ENCODE measurements at regions not wholly inside any gene's neighbourhood (a gene's known extent, or its start where the extent isn't known, plus 50 kb on each side); places are given as distances from the start of the nearest gene placed in this dataset.
"Not testable (repeated sequence)": the region's sequence is repeated elsewhere in the genome, so short reads cannot be mapped to it uniquely, and the experiment has no call there.

- H3K4me3 Mint-ChIP-seq: no peak overlapping the region
- peak overlapping the region in 1 of 6 donors; percentile 49 for H3K27ac Mint-ChIP-seq
- H3K36me3 Mint-ChIP-seq: no peaks in the 10 kb centered on the region
- no peak for ATAC-seq (ENCODE audit: low read depth in 2 of 2)
- no peak for DNase-seq
- peaks cover 0 to 2% (median 0%) of the 10 kb centered on the region in 7 donors for H3K9me3 Mint-ChIP-seq
- peaks cover 25 to 38% (median 33%) of the 10 kb centered on the region in 3 donors for H3K27me3 Mint-ChIP-seq
- H3K4me1 Mint-ChIP-seq: no peaks in the 10 kb centered on the region
These were observed 144.1 kb upstream of the NOCT start for GRCh38 chr4:138871555-138871875.

GRCh38 chr4:138870737-138871554 lies 144.6 kb upstream of the NOCT start:
- H3K9me3 Mint-ChIP-seq: peaks cover 0 to 2% (median 0%) of the 10 kb centered on the region in 7 donors
- H3K36me3 Mint-ChIP-seq: no peaks in the 10 kb centered on the region
- H3K27ac Mint-ChIP-seq: peak overlapping the region in 1 of 6 donors; percentile 49
- ATAC-seq (ENCODE audit: low read depth in 2 of 2) (peak; percentile 25 to 36), DNase-seq (peak; percentile 38)
- no peak overlapping the region for H3K4me3 Mint-ChIP-seq
- H3K27me3 Mint-ChIP-seq: peaks cover 25 to 32% (median 28%) of the 10 kb centered on the region in 3 donors
- no peaks in the 10 kb centered on the region for H3K4me1 Mint-ChIP-seq

GRCh38 chr4:138869631-138870030 lies 145.9 kb upstream of the NOCT start:
- no peak overlapping the region for H3K4me3 Mint-ChIP-seq
- peaks cover 0 to 2% (median 0%) of the 10 kb centered on the region in 7 donors for H3K9me3 Mint-ChIP-seq
- DNase-seq: no peak
- H3K27ac Mint-ChIP-seq: no peak overlapping the region
- no peaks in the 10 kb centered on the region for H3K36me3 Mint-ChIP-seq
- no peaks in the 10 kb centered on the region for H3K4me1 Mint-ChIP-seq
- peaks cover 16 to 20% (median 19%) of the 10 kb centered on the region in 3 donors for H3K27me3 Mint-ChIP-seq
- no peak for ATAC-seq (ENCODE audit: low read depth in 2 of 2)

- Mint-ChIP-seq H3K27ac (no peak overlapping the region), H3K4me3 (no peak overlapping the region), H3K9me3 (no peaks in the 10 kb centered on the region), H3K4me1 (no peaks in the 10 kb centered on the region), H3K27me3 (peaks cover 12 to 20% (median 15%) of the 10 kb centered on the region in 3 donors), H3K36me3 (no peaks in the 10 kb centered on the region)
- ATAC-seq (ENCODE audit: low read depth in 2 of 2) (no peak), DNase-seq (no peak)
These were observed 146.4 kb upstream of the NOCT start for GRCh38 chr4:138869165-138869564.

GRCh38 chr4:138868562-138868961 lies 147.0 kb upstream of the NOCT start:
- Mint-ChIP-seq H3K27ac (no peak overlapping the region), H3K9me3 (no peaks in the 10 kb centered on the region), H3K4me1 (no peaks in the 10 kb centered on the region), H3K27me3 (peaks cover 7 to 20% (median 10%) of the 10 kb centered on the region in 3 donors), H3K4me3 (no peak overlapping the region), H3K36me3 (no peaks in the 10 kb centered on the region)
- DNase-seq: no peak
- ATAC-seq (ENCODE audit: low read depth in 2 of 2): no peak

- no peak for DNase-seq
- no peak for ATAC-seq (ENCODE audit: low read depth in 2 of 2)
These were observed 148.2 kb upstream of the NOCT start for GRCh38 chr4:138867404-138867803.

GRCh38 chr4:138866314-138866713 lies 149.3 kb upstream of the NOCT start:
- no peak for DNase-seq
- ATAC-seq (ENCODE audit: low read depth in 2 of 2): no peak
- peaks cover 9 to 23% (median 10%) of the 10 kb centered on the region in 3 donors for H3K27me3 Mint-ChIP-seq
- no peak overlapping the region for H3K4me3 Mint-ChIP-seq
- H3K9me3 Mint-ChIP-seq: no peaks in the 10 kb centered on the region
- H3K36me3 Mint-ChIP-seq: no peaks in the 10 kb centered on the region
- H3K27ac Mint-ChIP-seq: no peak overlapping the region
- H3K4me1 Mint-ChIP-seq: no peaks in the 10 kb centered on the region

More at GRCh38 chr4:138867404-138867803, 148.2 kb upstream of the NOCT start:
- Mint-ChIP-seq H3K9me3 (no peaks in the 10 kb centered on the region), H3K36me3 (no peaks in the 10 kb centered on the region), H3K27ac (no peak overlapping the region), H3K4me3 (no peak overlapping the region), H3K4me1 (no peaks in the 10 kb centered on the region), H3K27me3 (peaks cover under 1 to 19% (median 2%) of the 10 kb centered on the region in 3 donors)

GRCh38 chr4:138865765-138866164 lies 149.8 kb upstream of the NOCT start:
- Mint-ChIP-seq H3K4me1 (no peaks in the 10 kb centered on the region), H3K9me3 (no peaks in the 10 kb centered on the region), H3K4me3 (no peak overlapping the region), H3K36me3 (no peaks in the 10 kb centered on the region), H3K27me3 (peaks cover 9 to 18% (median 10%) of the 10 kb centered on the region in 3 donors), H3K27ac (no peak overlapping the region)
- ATAC-seq (ENCODE audit: low read depth in 2 of 2): no peak
- no peak for DNase-seq

- no peak for DNase-seq
- H3K36me3 Mint-ChIP-seq: no peaks in the 10 kb centered on the region
- peaks cover 9 to 16% (median 10%) of the 10 kb centered on the region in 3 donors for H3K27me3 Mint-ChIP-seq
- H3K4me1 Mint-ChIP-seq: no peaks in the 10 kb centered on the region
- no peak for ATAC-seq (ENCODE audit: low read depth in 2 of 2)
- no peaks in the 10 kb centered on the region for H3K9me3 Mint-ChIP-seq
- peak overlapping the region in 1 of 6 donors; percentile 6 for H3K27ac Mint-ChIP-seq
- H3K4me3 Mint-ChIP-seq: no peak overlapping the region
These were observed 150.4 kb upstream of the NOCT start for GRCh38 chr4:138864961-138865720.

- Mint-ChIP-seq H3K4me3 (no peak overlapping the region), H3K27me3 (peaks cover 9 to 21% (median 10%) of the 10 kb centered on the region in 3 donors), H3K4me1 (no peaks in the 10 kb centered on the region), H3K27ac (no peak overlapping the region), H3K36me3 (no peaks in the 10 kb centered on the region), H3K9me3 (no peaks in the 10 kb centered on the region)
- DNase-seq: no peak
- no peak for ATAC-seq (ENCODE audit: low read depth in 2 of 2)
These were observed 152.4 kb upstream of the NOCT start for GRCh38 chr4:138863160-138863559.

GRCh38 chr4:138861135-138861534 lies 154.4 kb upstream of the NOCT start:
- H3K36me3 Mint-ChIP-seq: no peaks in the 10 kb centered on the region
- no peak overlapping the region for H3K27ac Mint-ChIP-seq
- ATAC-seq (ENCODE audit: low read depth in 2 of 2) (no peak), DNase-seq (no peak)
- no peak overlapping the region for H3K4me3 Mint-ChIP-seq
- no peaks in the 10 kb centered on the region for H3K9me3 Mint-ChIP-seq
- no peaks in the 10 kb centered on the region for H3K4me1 Mint-ChIP-seq
- peaks cover 11 to 26% (median 11%) of the 10 kb centered on the region in 3 donors for H3K27me3 Mint-ChIP-seq

GRCh38 chr4:138860357-138860756 lies 155.2 kb upstream of the NOCT start:
- not testable (repeated sequence) for H3K4me3 Mint-ChIP-seq; H3K36me3 Mint-ChIP-seq; H3K27ac Mint-ChIP-seq; DNase-seq; ATAC-seq (ENCODE audit: low read depth in 2 of 2); H3K9me3 Mint-ChIP-seq; H3K4me1 Mint-ChIP-seq
- peaks cover 17 to 34% (median 19%) of the 10 kb centered on the region in 3 donors for H3K27me3 Mint-ChIP-seq

- no peak overlapping the region for H3K4me3 Mint-ChIP-seq
- H3K27me3 Mint-ChIP-seq: peaks cover 17 to 29% (median 20%) of the 10 kb centered on the region in 3 donors
- H3K9me3 Mint-ChIP-seq: peaks cover 0 to 8% (median 0%) of the 10 kb centered on the region in 7 donors
- ATAC-seq (ENCODE audit: low read depth in 2 of 2) (no peak), DNase-seq (no peak)
- H3K36me3 Mint-ChIP-seq: no peaks in the 10 kb centered on the region
- H3K27ac Mint-ChIP-seq: no peak overlapping the region
- H3K4me1 Mint-ChIP-seq: no peaks in the 10 kb centered on the region
These were observed 156.3 kb upstream of the NOCT start for GRCh38 chr4:138859254-138859653.

GRCh38 chr4:138858419-138858818 lies 157.2 kb upstream of the NOCT start:
- peaks cover 17 to 29% (median 21%) of the 10 kb centered on the region in 3 donors for H3K27me3 Mint-ChIP-seq
- H3K4me1 Mint-ChIP-seq: no peaks in the 10 kb centered on the region
- no peak for ATAC-seq (ENCODE audit: low read depth in 2 of 2)
- H3K9me3 Mint-ChIP-seq: peaks cover 0 to 8% (median 0%) of the 10 kb centered on the region in 7 donors
- no peak overlapping the region for H3K4me3 Mint-ChIP-seq
- no peak overlapping the region for H3K27ac Mint-ChIP-seq
- H3K36me3 Mint-ChIP-seq: no peaks in the 10 kb centered on the region
- no peak for DNase-seq
